ENCODE measurements at regions not wholly inside any gene's neighbourhood (a gene's known extent, or its start where the extent isn't known, plus 50 kb on each side); places are given as distances from the start of the nearest gene placed in this dataset.
"Not testable (repeated sequence)": the region's sequence is repeated elsewhere in the genome, so short reads cannot be mapped to it uniquely, and the experiment has no call there.

DNA sequence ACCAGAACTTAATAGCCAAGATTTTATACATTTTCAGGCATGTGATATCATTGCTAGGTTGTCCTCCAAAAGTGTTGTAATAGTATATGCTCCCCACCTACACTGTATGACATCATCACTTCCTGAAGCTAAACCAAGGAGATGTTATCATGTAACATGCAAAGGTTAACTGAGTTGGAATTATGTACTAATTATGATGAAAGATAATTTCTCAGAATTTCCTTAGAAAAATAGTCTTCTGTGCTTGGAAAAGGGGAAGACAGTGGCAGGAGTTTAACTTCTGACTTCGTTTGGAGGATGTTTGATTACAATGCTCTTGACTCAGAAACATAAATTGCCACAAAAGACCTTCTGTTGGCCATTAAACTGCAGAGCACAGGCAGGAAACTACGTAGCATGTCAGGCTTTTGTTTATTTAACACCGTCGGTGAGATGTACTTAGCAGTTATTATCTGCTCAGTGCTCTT is 83.6 kb upstream of the GUCY1A1 start:
- DNase-seq (ENCODE audit: low read depth in 1 of 2, low spot score in 1 of 2): no peak
- no peak for TF ChIP-seq JUND (IDR thresholded peaks at IDR 0.05; ENCODE audit: low read depth)
- in situ Hi-C loops (cut with HindIII; ENCODE audit: low pct_unique_long_range_greater_than_20kb, low sequenced_read_pairs): no loop called here

DNA sequence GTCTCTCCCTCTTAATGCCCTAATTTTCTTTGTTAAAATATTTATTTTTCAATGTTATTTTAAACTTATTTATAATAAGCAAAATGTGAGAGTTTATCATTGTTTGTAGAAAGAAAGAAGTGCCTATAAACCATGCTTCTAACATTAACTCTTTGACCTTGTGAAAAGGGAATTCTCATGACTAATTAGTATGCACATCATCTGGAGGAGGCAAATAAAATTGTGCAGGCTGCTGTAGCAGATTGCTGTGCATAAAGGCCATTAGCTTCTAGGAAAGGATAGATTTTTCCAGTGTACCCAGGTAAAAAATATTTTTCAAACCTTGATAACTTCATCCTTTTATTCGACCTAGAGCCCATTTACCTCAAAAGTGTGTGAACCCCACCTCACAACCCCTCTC is 84.6 kb upstream of the GUCY1A1 start:
- in situ Hi-C loops (cut with HindIII; ENCODE audit: low pct_unique_long_range_greater_than_20kb, low sequenced_read_pairs): no loop called here
- no peak for DNase-seq (ENCODE audit: low read depth in 1 of 2, low spot score in 1 of 2)
- TF ChIP-seq JUND (IDR thresholded peaks at IDR 0.05; ENCODE audit: low read depth): no peak

DNA sequence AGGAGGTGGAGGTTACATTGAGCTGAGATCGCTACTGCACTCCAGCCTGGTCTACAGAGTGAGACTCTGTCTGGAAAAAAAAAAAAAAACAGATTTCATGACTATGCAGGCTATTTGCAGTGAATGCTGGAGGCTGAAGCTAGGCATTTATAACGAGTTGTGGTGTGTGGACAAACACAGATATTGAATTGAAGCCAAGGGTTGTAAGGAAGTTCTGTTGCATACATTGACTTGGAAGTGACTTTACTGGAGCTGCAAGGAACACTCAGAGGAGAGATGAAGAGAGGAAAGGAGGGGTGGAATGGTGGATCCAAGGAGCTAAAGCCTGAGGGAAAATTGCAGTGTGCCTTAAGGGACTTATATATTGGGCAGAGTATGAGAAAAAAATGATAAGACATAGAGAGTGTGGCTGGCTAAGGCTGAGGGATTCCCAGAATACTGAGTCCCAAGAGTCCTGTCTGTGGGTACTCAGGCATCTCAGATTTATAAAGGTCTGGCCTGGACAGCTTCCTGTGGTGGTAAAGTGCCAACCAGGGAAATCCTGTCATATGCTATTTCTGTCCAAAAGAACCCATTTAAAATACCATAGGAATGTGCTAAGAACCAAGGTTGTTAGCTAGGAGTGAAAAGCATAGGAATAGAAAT is 87.8 kb upstream of the GUCY1A1 start:
- DNase-seq (ENCODE audit: low read depth in 1 of 2, low spot score in 1 of 2): peak in 1 of 2 experiments; percentile 45
- in situ Hi-C loops (cut with HindIII; ENCODE audit: low pct_unique_long_range_greater_than_20kb, low sequenced_read_pairs): no loop called here
- TF ChIP-seq JUND (IDR thresholded peaks at IDR 0.05; ENCODE audit: low read depth): no peak

DNA sequence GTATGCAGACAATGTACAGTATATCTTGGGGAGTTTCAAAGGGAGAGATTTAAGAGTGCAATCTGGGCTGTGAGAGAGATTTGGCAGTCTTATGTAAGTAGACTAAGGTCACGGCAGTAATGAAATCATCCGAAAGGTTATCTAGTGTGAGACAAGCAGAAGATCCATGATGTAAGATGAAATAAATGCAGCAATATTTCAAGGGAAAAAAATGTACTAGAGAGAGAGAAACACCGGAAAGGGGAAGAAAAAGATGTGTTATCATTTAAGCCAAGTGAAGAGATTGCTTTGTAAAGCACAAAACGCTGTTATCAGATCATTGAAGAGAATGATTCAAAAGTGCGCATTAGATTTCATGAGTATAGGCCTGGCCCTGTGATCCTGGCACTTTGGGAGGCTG is 88.4 kb upstream of the GUCY1A1 start:
- in situ Hi-C loops (cut with HindIII; ENCODE audit: low pct_unique_long_range_greater_than_20kb, low sequenced_read_pairs): no loop called here
- no peak for DNase-seq (ENCODE audit: low read depth in 1 of 2, low spot score in 1 of 2)
- no peak for TF ChIP-seq JUND (IDR thresholded peaks at IDR 0.05; ENCODE audit: low read depth)

DNA sequence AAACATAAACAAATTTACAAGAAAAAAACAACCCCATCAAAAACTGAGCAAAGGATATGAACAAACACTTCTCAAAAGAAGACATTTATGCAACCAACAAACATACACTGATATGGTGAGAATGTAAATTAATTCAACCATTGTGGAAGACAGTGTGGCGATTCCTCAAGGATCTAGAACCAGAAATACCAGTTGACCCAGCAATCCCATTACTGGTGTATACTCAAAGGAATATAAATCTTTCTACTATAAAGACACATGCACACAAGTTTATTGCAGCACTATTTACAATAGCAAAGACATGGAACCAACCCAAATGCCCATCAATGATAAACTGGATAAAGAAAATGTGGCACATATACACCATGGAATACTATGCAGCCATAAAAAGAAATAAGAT is 92.3 kb upstream of the GUCY1A1 start:
- DNase-seq (ENCODE audit: low read depth in 1 of 2, low spot score in 1 of 2): peak in 1 of 2 experiments; percentile 43
- in situ Hi-C loops (cut with HindIII; ENCODE audit: low pct_unique_long_range_greater_than_20kb, low sequenced_read_pairs): not testable (repeated sequence)

DNA sequence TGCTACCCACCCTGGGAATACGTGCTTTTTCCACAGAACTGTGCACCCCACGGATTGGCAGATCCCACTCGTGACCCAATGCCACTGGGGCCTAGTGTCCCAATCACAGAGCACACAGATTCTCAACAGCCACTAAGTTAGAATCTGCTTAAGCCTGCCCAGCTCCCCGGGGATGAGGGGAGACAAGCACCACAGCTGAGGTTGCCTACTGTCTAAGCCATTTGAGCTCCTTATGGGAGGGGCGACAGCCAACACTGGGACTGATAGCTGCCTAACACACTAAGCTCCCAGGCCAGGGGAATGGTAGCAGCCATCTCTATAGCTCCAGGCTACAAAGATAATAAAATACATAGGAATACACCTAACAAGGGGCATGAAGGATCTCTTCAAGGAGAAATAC is 93.5 kb upstream of the GUCY1A1 start:
- TF ChIP-seq JUND (IDR thresholded peaks at IDR 0.05; ENCODE audit: low read depth): no peak
- no peak for DNase-seq (ENCODE audit: low read depth in 1 of 2, low spot score in 1 of 2)
- in situ Hi-C loops (cut with HindIII; ENCODE audit: low pct_unique_long_range_greater_than_20kb, low sequenced_read_pairs): no loop called here

DNA sequence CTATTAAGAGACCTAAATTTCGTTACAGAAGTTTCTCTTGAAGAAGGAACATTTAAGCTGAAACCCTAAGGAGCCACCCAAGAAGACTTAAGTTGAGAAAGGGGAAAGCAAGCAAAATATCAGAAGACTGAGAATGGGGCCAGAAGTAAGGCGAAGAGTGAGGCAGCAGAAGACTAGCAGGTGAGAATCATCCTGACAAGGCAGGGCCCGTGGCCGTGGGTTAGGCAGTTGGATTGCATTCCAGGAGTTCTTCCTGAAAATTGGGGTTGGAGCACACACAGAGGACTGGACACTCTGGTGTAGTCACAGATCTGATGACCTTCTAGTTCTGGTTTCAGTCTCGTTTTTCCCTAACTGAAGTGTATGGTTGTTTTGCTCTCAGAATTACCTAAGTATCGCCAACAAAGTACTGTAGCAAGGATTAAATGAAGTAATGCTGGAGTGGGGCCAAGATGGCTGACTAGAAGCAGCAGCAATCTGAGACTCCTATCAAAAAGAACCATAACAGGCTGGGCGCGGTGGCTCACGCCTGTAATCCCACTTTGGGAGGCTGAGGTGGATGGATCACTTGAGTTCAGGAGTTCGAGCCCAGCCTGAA is 94.4 kb upstream of the GUCY1A1 start:
- no peak for TF ChIP-seq JUND (IDR thresholded peaks at IDR 0.05; ENCODE audit: low read depth)
- in situ Hi-C loops (cut with HindIII; ENCODE audit: low pct_unique_long_range_greater_than_20kb, low sequenced_read_pairs): no loop called here
- peak in 1 of 2 experiments; percentile 47 for DNase-seq (ENCODE audit: low read depth in 1 of 2, low spot score in 1 of 2)

DNA sequence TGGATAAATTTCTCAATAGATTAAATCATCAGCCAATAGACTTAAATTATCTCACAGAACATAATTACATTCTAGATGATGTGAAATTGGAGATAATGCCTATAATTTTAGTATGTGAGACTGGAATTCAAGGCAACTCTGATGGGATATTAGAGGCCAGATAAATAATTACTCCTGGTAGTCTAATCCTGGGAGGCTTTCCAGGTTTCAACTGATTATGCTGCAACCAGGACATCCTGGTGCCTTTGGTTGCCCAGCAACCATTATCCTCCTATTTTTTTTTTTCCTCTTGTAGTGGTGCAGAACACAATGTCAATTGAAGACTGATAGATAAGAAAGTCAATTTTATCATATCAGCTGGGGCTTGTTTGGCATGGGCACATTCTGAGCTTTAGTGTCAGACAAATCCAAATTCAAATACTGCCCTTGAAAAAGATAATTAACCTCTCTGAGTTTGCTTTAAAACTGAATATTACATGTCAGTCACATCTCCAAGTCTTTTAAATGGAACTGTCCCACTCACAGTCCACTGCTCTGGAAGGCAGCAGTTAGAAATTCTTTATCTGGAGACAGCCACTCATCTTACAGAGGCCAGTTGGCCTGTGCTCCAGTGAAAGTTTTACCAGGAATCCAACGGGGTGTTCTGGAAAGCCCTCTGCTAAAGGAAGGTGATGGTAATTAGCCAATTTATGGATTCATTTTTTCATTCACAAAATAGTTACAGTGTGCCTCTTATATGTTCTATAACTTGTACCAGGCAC is 95.3 kb upstream of the GUCY1A1 start:
- in situ Hi-C loops (cut with HindIII; ENCODE audit: low pct_unique_long_range_greater_than_20kb, low sequenced_read_pairs): no loop called here
- TF ChIP-seq JUND (IDR thresholded peaks at IDR 0.05; ENCODE audit: low read depth): no peak
- DNase-seq (ENCODE audit: low read depth in 1 of 2, low spot score in 1 of 2): no peak

DNA sequence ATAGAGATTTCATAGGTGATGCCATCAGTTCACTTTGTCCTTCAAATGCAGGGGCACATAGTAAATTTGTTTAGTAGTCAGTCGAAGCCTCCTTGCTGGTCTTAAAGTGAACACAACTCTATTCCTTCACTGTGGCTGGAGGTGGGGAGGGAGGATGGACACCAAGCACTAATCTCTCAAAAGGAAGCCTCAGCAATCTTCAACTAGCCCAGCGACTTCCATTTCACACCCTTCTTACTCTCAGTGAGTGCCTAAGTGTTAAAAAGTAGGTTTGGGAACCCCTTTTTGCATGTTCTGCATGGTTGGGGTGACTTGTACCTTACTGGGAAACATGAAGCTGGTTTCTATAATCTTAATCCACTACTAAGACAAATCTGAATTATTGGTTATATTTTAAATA is 96.0 kb upstream of the GUCY1A1 start:
- no peak for TF ChIP-seq JUND (IDR thresholded peaks at IDR 0.05; ENCODE audit: low read depth)
- in situ Hi-C loops (cut with HindIII; ENCODE audit: low pct_unique_long_range_greater_than_20kb, low sequenced_read_pairs): no loop called here
- no peak for DNase-seq (ENCODE audit: low read depth in 1 of 2, low spot score in 1 of 2)

DNA sequence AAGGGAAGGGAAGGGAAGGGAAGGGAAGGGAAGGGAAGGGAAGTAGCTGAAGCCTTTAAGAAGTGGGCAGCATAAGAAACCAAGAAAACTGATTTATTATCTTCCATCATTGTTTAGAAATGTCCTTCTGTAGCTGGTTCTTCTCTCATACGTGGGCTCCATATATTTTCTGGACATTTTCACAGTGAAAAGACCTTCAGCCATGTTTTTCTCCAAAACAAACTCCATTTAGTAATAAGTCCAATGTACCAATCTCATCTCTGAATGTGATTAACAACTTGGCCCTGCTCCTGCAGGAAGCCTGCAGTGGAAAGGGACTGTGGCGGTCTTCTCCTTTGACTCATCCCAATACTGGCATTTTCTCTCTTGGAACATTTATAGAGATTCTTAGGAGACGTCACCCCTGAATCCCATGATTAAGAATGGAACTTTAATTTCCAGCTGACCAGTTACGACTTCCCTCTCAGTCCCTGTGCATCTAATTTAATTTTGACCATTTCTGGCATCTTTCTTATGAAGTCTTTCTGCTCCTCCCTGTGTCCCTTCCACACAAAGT is 96.6 kb upstream of the GUCY1A1 start:
- DNase-seq (ENCODE audit: low read depth in 1 of 2, low spot score in 1 of 2): no peak
- TF ChIP-seq JUND (IDR thresholded peaks at IDR 0.05; ENCODE audit: low read depth): no peak
- in situ Hi-C loops (cut with HindIII; ENCODE audit: low pct_unique_long_range_greater_than_20kb, low sequenced_read_pairs): no loop called here

DNA sequence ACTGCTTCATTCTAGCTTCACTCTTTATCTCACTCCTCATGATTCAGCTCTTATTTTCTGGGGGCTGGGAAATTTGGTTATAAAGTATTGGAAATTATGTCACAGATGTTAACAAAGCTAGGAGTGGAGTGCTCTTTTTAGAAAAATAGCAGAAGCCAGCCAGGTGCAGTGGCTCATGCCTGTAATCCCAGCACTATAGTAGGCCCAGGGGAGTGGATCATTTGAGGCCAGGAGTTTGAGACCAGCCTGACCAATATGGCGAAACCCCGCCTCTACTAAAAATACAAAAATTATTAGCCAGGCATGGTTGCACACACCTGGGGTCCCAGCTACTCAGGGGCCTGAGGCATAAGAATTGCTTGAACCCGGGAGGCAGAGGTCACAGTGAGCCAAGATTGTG is 97.2 kb upstream of the GUCY1A1 start:
- no peak for TF ChIP-seq JUND (IDR thresholded peaks at IDR 0.05; ENCODE audit: low read depth)
- in situ Hi-C loops (cut with HindIII; ENCODE audit: low pct_unique_long_range_greater_than_20kb, low sequenced_read_pairs): no loop called here

DNA sequence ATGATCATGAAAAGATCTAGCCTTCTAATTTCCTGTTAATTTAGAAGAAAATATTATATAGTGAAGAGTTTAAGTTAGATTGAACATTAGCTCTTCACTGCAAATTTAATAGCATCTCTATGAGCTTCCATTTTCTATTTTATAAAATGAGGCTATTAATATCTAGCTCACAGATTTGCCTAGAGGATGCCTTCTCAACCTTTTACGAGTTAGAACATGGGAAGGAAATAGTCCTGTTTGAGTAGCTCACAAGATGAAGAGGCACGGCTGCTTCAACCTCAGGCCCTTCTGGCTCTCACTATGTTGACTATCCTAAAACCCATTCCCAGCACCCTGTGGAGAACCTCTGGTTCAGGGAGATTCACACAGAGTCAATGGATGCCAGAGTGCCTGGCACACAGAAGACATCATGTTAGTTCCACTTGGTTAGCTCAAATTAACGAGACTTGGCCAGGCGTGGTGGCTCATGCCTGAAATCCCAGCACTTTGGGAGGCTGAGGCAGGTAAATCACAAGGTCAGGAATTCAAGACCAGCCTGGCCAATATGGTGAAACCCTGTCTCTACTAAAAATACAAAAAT is 97.9 kb upstream of the GUCY1A1 start:
- no peak for DNase-seq (ENCODE audit: low read depth in 1 of 2, low spot score in 1 of 2)
- in situ Hi-C loops (cut with HindIII; ENCODE audit: low pct_unique_long_range_greater_than_20kb, low sequenced_read_pairs): no loop called here
- no peak for TF ChIP-seq JUND (IDR thresholded peaks at IDR 0.05; ENCODE audit: low read depth)

More for the DNA sequence above, 97.2 kb upstream of the GUCY1A1 start:
- no peak for DNase-seq (ENCODE audit: low read depth in 1 of 2, low spot score in 1 of 2)

DNA sequence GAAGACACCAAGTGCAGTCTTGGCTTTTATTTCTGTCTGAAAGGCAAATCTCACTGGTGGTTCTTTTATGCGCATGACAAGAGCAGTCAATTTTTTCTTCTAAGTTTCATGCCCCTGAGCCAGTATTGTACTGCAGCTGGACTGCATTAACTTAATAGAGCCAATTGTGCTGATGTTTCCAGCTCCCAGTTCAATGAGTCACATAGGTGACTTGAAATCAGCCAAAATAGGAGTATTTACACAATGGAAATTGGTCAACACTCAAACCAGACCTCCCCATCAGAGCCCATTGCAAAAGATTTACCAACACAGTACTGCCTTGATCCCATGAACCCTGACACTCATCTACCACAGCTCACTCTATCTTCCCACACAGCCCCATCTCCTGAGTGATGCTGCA is 100.3 kb upstream of the GUCY1A1 start:
- DNase-seq (ENCODE audit: low read depth in 1 of 2, low spot score in 1 of 2): no peak
- in situ Hi-C loops (cut with HindIII; ENCODE audit: low pct_unique_long_range_greater_than_20kb, low sequenced_read_pairs): no loop called here
- no peak for TF ChIP-seq JUND (IDR thresholded peaks at IDR 0.05; ENCODE audit: low read depth)
